PC-3 (cell line): ENCODE measurements at regions not wholly inside any gene's neighbourhood (a gene's known extent, or its start where the extent isn't known, plus 50 kb on each side); places are given as distances from the start of the nearest gene placed in this dataset.

ENCODE experiments used
- ATAC-seq: fragments of 200-7000 bp; cut with Tn5 transposase; 2 replicates; pipeline ENCODE4 v1.9.1; 2020; ENCODE audit warnings: mild to moderate bottlenecking, moderate library complexity
- BruUV-seq: library from RNA; stranded (reverse); fragments of 400-500 nt; replicated peaks from 2 replicates; lab custom pipeline; 2021; lab: Mats Ljungman, UMichigan
- CTCF ChIA-PET: fragments of 300-600 bp; sonication (Branson Sonifier 250); formaldehyde crosslinking; loops from one replicate; lab custom pipeline; 2022; ENCODE audit warnings: antibody characterized with exemption; lab: Charles Lee
- POLR2A ChIA-PET: fragments of 300-600 bp; sonication (Branson Sonifier 250); formaldehyde crosslinking; loops from one replicate; lab custom pipeline; 2022; ENCODE audit warnings: antibody characterized with exemption; ENCODE audit not compliant: unreplicated experiment; lab: Charles Lee
- DNase-seq: peaks from one replicate; pipeline ENCODE4 v3.0.0-alpha.2; 2015
- H2AFZ ChIP-seq: fragments of 300-600 bp; sonication (generic); 2 replicates; pipeline ENCODE4 v1.6.0; 2016; ENCODE audit warnings: antibody characterized with exemption, low read length
- H3F3A ChIP-seq: fragments of 300-600 bp; sonication (generic); one replicate; pipeline ENCODE4 v1.6.0; 2017; ENCODE audit warnings: antibody characterized with exemption, low read length, control low read depth, mild to moderate bottlenecking; ENCODE audit not compliant: unreplicated experiment
- H3K27ac ChIP-seq: fragments of 300-600 bp; sonication (generic); 2 replicates; pipeline ENCODE4 v1.5.1; 2016; ENCODE audit warnings: mild to moderate bottlenecking, low read length
- H3K27me3 ChIP-seq: fragments of 300-600 bp; sonication (generic); 2 replicates; pipeline ENCODE4 v1.6.1; 2016; ENCODE audit warnings: low read length, mixed read lengths
- H3K36me3 ChIP-seq: fragments of 300-600 bp; sonication (generic); 2 replicates; pipeline ENCODE4 v1.6.1; 2016; ENCODE audit warnings: low read depth, mixed run types, low read length, mixed read lengths
- H3K4me1 ChIP-seq: fragments of 300-600 bp; sonication (generic); 2 replicates; pipeline ENCODE4 v1.5.1; 2016; ENCODE audit warnings: low read length; ENCODE audit not compliant: insufficient read depth
- H3K4me2 ChIP-seq: fragments of 300-600 bp; sonication (generic); 2 replicates; pipeline ENCODE4 v1.6.0; 2016; ENCODE audit warnings: low read length
- H3K4me3 ChIP-seq: fragments of 300-600 bp; sonication (generic); 2 replicates; pipeline ENCODE4 v1.5.1; 2016; ENCODE audit warnings: mild to moderate bottlenecking, low read length, mixed read lengths
- H3K79me2 ChIP-seq: fragments of 300-600 bp; sonication (generic); 2 replicates; pipeline ENCODE4 v1.6.1; 2017; ENCODE audit warnings: low read length, mixed read lengths
- H3K9ac ChIP-seq: fragments of 300-600 bp; sonication (generic); 2 replicates; pipeline ENCODE4 v1.6.0; 2016; ENCODE audit warnings: mild to moderate bottlenecking, low read length
- H3K9me2 ChIP-seq: fragments of 300-600 bp; sonication (generic); replicated peaks from 2 replicates; pipeline ENCODE4 v1.6.1; 2016; ENCODE audit warnings: mixed run types, low read length, mixed read lengths
- H3K9me3 ChIP-seq: fragments of 300-600 bp; sonication (generic); 2 replicates; pipeline ENCODE4 v1.6.1; 2016; ENCODE audit warnings: low read length, mixed read lengths
- H4K20me1 ChIP-seq: fragments of 300-600 bp; sonication (generic); 2 replicates; pipeline ENCODE4 v1.6.1; 2016; ENCODE audit warnings: low read length, mixed read lengths
- EZH2 ChIP-seq: fragments of 300-600 bp; sonication (generic); IDR thresholded peaks from one replicate; pipeline ENCODE4 v1.6.1; 2017; ENCODE audit warnings: antibody characterized with exemption, mild to moderate bottlenecking, low read length; ENCODE audit not compliant: unreplicated experiment
- EZH2phosphoT487 ChIP-seq: fragments of 300-600 bp; sonication (generic); IDR thresholded peaks from 2 replicates; pipeline ENCODE4 v1.6.1; 2018; ENCODE audit warnings: mild to moderate bottlenecking, antibody characterized with exemption, low read length, borderline replicate concordance
- intact Hi-C: fragments of 100-400 bp; cut with micrococcal nuclease; formaldehyde crosslinking; loops from 2 replicates; pipeline ENCODE4 v1.9.0; 2023
- TF ChIP-seq, protein P1 (sequence below): fragments of 300-600 bp; sonication (generic); conservative IDR thresholded peaks from 2 replicates; pipeline ENCODE4 v1.5.1; 2017; ENCODE audit warnings: antibody characterized with exemption, low read depth, mild to moderate bottlenecking, low read length

DNA sequence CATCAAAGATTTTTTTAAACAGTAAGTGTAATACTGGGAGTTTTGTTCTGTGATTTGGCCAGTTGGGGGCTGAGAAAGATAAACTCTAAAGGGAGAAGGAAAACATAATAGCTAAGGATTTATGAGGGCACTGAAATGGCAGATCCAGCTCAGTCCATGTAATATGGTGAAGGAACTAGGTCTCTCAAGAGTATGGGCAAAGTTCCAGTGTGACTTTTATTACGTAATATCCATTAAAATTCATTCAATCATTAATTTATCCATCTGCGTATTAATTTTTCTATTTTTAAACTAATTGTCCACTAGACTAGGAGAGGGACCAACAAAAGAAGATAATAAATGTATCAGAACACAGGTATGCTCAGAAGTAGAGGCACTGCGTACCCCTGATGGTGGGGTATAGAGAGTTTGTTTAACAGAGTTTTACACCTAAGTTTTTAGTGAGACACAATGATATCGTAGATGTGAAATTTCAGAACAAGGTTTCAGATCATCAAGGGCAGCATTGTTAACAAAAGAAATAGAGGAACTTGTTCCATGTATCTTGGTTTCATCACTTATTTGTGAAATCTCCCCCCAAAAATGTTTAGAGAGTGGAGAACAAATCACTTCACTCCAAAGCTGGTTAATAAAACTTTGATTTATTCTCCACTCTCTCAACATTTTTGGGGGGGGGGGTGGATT lies 351.1 kb downstream of the GRXCR1 start:
- intact Hi-C loops = no loop called here
- no peak overlapping the region for H3K4me2 ChIP-seq
- no peaks in the 10 kb centered on the region for H3K27me3 ChIP-seq
- no peaks in the 10 kb centered on the region for H3K9me2 ChIP-seq
- CTCF ChIA-PET = no interaction called here
- H3K4me3 ChIP-seq = no peak overlapping the region
- no peaks in the 10 kb centered on the region for H3K4me1 ChIP-seq
- H4K20me1 ChIP-seq = no peaks in the 10 kb centered on the region
- H3K36me3 ChIP-seq = no peaks in the 10 kb centered on the region
- DNase-seq (no peak), ATAC-seq (no peak)
- TF ChIP-seq EZH2phosphoT487 = no peak
- no peak for TF ChIP-seq EZH2
- TF ChIP-seq, protein P1, sequence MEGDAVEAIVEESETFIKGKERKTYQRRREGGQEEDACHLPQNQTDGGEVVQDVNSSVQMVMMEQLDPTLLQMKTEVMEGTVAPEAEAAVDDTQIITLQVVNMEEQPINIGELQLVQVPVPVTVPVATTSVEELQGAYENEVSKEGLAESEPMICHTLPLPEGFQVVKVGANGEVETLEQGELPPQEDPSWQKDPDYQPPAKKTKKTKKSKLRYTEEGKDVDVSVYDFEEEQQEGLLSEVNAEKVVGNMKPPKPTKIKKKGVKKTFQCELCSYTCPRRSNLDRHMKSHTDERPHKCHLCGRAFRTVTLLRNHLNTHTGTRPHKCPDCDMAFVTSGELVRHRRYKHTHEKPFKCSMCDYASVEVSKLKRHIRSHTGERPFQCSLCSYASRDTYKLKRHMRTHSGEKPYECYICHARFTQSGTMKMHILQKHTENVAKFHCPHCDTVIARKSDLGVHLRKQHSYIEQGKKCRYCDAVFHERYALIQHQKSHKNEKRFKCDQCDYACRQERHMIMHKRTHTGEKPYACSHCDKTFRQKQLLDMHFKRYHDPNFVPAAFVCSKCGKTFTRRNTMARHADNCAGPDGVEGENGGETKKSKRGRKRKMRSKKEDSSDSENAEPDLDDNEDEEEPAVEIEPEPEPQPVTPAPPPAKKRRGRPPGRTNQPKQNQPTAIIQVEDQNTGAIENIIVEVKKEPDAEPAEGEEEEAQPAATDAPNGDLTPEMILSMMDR = no peak
- H3F3A ChIP-seq = no peaks in the 10 kb centered on the region
- no peaks in the 10 kb centered on the region for H3K79me2 ChIP-seq
- H3K9me3 ChIP-seq = no peaks in the 10 kb centered on the region
- no TSS peak for BruUV-seq
- H3K27ac ChIP-seq = no peak overlapping the region
- POLR2A ChIA-PET = no interaction called here
- H3K9ac ChIP-seq = no peak overlapping the region
- no peak overlapping the region for H2AFZ ChIP-seq

DNA sequence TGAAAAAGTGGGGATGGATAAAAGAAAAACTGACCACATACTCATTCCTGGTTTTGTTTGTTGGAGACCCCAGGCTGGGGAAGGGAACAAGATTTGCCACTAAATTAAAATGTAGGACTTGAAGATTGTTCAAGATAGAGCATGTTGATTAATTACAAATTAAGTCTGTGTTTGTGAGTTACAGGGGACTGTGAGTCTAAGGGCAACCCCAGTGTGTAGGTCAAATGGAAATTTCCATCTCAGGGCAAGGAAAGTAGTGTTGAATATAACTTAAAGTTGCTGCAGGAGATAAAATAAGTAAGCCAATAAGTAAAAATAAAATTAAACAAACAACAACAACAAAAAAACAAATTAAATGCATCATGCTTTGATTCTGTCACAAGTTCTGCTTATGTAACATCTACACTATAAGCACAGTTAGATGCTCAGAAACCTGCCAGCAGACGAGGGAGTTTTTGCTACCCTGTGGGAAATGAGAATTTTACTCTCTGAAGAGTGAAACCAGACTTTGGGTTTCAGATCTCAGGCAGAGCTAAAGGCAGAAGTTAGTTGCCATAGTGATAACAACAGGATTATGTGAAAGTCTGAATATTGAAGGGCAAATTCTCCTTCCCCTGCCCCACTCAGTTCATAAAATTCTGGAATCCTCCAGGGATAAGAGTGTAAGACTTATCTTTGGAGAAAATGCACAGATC lies 352.3 kb downstream of the GRXCR1 start:
- no TSS peak for BruUV-seq

More for the DNA sequence above, 352.3 kb downstream of the GRXCR1 start:
- H4K20me1 ChIP-seq = no peaks in the 10 kb centered on the region
- H3K9ac ChIP-seq = no peak overlapping the region
- POLR2A ChIA-PET = no interaction called here
- no peak overlapping the region for H2AFZ ChIP-seq
- H3F3A ChIP-seq = no peaks in the 10 kb centered on the region
- ATAC-seq (no peak), DNase-seq (no peak)
- no peaks in the 10 kb centered on the region for H3K27me3 ChIP-seq
- no peaks in the 10 kb centered on the region for H3K79me2 ChIP-seq
- H3K4me1 ChIP-seq = no peaks in the 10 kb centered on the region
- H3K9me2 ChIP-seq = no peaks in the 10 kb centered on the region; the same call in 1 of the 2 replicates
- no peaks in the 10 kb centered on the region for H3K9me3 ChIP-seq
- H3K4me2 ChIP-seq = no peak overlapping the region
- H3K4me3 ChIP-seq = no peak overlapping the region
- no peak overlapping the region for H3K27ac ChIP-seq
- CTCF ChIA-PET = no interaction called here
- intact Hi-C loops = no loop called here
- TF ChIP-seq, protein P1 = no peak
- TF ChIP-seq EZH2phosphoT487 (no peak), EZH2 (no peak)
- H3K36me3 ChIP-seq = no peaks in the 10 kb centered on the region
